HUDEP-2 (cell line): ENCODE measurements at regions not wholly inside any gene's neighbourhood (a gene's known extent, or its start where the extent isn't known, plus 50 kb on each side); places are given as distances from the start of the nearest gene placed in this dataset.
"Not testable (repeated sequence)": the region's sequence is repeated elsewhere in the genome, so short reads cannot be mapped to it uniquely, and the experiment has no call there.

Experiments used
- DNase-seq, 76 experiments: peaks; one replicate each; lab custom pipeline; 2025; ENCODE audit not compliant: unreplicated experiment in 76 of 76; lab: John Stamatoyannopoulos, UW

DNA sequence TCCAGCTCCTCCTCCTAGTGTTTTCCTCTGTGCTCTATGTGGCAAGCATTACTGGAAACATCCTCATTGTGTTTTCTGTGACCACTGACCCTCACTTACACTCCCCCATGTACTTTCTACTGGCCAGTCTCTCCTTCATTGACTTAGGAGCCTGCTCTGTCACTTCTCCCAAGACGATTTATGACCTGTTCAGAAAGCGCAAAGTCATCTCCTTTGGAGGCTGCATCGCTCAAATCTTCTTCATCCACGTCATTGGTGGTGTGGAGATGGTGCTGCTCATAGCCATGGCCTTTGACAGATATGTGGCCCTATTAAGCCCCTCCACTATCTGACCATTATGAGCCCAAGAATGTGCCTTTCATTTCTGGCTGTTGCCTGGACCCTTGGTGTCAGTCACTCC, 64.0 kb downstream of the OR4F15 start:
- not testable (repeated sequence) for DNase-seq

DNA sequence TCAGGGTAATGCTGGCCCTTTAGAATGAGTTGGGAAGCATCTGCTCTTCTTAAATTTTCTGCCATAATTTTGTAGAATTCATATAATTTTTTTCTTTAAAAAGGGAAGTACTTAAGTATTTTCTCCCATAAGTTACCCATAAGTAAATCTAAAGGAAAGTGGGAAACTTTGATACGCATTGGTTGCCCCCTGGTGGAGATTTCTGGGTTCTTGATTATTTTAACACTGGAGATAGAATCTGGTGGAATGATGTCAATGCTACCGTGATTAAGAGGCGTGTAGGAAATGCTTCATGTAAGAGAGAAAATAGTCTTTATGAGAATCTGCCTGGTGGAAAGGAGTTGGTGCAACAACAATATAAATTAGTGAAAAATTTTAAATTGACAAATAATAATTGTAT, 65.6 kb downstream of the OR4F15 start:
- DNase-seq = peak in 1 of 76 experiments; percentile 8

DNA sequence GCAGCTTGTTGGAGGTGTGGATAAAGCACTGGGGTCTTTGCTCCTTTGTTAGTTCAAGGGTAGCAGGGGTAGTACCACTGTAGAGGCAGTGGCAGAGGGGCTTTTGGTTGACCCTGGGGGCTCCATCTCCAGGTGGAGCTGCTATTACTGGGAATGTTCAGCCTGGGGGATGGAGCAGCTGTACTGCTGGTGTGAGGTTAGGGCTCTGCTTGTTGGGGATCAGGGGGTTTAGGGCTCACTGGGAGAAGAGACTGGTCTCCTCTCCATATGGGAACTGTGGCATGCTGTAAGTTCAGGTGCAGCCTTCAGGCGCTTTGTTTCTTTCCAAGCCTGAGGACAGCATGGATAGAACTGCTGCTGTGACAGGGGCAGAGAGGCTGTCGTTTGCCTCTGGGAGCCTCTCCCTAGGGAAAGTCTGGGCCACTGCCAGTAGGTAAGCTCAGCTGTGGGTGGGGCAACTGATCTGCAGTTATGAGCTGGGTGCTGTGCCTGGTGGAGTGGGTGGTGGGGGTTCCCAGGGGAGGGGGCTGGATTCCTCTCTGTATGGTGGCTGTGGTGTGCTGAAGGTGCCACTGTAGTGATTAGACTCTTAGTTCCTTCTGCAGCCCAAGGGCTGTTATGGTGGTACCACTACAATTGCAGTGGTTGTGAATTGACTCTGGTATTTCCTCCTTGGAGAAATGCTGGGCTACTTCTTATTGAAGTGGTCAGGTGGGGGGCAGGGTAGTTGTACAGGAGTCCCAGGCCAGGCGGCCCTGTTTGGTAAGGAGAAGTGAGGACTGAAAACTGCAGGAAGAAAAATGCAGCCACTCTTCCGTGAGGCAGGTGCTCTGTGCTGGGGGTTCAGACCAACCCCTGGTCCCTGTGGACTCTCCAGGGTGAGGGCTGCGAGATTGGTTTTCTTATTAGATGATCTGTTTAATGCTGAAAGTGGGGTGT, 100.6 kb downstream of the OR4F15 start:
- DNase-seq = not testable (repeated sequence)

DNA sequence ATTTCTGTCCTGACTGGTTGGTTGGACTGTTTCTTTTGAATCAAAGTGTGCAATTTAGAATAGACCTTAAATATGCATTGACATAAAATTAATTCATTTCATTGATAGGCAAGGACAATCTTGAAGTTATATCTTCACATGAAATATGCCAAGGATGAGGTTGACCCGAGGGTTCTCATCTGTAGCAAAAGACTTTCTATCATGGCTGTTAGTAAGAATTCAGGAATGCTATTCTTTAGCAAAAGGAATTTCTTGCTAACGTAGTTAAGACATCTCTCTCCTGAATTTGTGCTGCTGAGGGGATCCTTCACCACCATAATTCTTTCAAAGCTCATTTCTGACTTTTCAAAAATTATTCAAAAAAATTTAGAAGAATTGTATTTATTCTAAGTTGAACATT, 112.6 kb downstream of the OR4F15 start:
- DNase-seq = not testable (repeated sequence)

DNA sequence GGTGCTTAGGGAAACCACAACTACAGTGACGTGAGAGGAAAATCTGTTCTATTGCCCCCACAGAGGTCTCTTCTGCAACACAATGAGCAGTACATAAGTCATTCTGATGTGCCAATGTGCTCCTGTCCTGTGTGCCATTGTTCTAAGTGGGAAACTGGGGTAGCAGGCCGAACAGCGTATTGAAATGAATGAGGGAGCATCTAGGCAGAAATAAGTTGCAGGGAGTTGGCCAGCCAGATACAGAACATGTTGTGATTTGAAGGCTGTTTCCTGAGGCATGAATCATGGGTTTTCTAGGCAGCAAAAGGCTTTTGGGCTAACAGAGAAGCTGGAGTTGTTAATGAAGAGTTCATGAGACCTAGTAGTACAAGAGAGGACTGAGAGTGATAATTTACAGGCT, 122.5 kb downstream of the OR4F15 start:
- DNase-seq = not testable (repeated sequence)

DNA sequence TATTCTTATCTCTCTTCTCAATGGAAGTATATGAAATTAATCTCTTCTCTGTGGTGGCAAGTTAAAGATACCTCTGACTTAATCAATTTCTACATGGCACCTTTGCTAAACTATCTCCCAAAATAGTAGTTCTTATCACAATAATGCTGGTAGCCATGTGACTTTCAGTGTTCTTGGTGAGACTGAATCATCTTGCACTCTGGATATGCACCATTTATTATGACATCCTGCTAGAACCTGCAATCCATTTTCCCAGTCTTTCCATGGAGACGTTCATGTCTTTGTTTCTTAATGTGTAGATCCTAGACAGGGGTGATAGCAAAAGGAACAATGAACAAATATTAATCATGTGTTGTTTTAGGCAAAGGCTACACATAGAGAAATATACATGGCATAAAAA, 125.4 kb downstream of the OR4F15 start:
- not testable (repeated sequence) for DNase-seq

DNA sequence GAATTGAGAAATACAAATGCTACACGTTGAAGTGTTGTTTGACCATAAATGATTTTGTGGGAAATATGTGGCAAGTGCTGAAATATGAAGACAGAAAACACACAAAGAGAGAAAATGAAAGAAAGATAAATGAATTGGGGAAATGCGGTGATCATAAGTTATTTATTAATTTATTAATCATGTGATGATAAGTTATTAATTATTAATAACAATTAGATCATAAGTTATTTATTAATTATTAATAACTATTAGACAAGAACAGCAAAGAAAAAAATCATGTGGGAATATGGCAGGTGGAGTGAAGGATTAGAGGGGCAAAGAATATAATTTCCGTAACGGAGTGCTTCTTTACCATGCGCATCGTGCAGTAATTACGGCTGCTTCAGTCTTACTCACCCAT, 126.6 kb downstream of the OR4F15 start:
- not testable (repeated sequence) for DNase-seq

DNA sequence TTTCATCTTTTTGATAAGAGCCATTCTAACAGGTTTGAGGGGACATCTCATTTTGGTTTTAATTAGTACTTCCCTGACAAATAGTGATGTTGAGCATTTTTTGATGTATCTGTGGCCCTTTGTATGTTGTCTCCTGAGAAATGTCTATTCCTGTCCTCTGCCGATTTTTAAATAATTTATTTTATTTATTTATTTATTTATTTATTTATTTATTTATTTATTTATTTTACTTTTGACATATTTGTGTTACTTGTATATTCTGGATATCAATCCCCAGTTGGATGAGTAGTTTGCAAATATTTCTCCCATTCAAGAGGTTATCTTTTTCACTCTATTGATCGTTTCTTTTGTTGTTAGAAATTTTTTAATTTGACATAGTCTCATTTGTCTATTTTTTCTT, 133.9 kb downstream of the OR4F15 start:
- DNase-seq = not testable (repeated sequence)

DNA sequence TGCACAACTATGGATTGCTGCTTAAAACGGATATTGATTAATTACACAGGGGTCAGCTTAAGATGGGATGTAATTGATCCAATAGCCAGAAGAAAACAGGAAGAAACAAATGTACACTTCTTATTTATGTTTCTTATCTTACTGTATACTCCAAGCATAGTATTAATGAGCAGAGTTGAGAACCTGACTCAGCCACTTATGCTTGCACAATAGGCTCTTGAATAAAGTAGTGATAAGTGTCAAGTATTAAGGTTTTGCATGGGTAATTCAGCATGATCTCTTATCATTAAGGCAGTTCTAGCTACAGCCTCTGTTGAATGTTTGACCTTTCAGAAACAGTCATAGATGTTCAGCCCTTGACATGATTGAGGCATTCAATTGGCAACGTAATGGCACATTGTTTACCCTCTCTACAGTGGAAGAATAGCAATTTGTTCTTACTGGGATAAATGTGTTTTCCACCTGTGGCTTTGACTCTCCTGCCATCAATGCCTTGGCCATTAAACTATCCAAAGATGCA, 136.5 kb downstream of the OR4F15 start:
- DNase-seq = not testable (repeated sequence)

DNA sequence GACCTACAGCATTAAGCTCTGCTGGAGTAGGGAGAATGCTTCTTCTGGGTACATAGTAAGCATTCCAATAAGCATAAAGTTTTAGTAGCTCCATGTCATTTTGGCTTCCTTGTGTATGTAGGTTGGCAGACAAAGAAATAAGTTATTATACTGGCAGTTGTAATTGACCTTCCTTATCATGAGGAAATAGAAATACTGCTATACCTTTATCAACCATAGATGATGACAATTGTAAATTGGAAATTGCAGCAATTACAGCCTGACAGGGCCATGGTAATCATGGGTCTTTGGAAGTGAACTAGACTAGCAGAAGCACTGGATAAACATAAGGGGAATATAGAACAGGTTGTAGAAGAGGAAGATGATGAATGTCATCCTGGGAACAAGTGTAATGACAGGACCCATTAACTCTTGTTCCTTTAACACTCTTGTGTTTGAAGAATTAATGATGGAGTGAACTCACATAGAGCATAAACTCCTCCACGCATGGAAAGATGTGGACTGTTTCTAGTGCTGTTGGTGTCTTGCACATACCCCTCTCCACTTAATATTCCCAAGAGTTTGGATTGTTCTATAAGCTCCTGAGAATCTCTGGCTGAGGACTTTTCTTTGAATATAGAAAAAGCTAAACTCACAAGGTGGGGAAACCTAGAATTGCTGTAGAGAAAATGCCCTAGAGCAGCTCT, 137.5 kb downstream of the OR4F15 start:
- not testable (repeated sequence) for DNase-seq

DNA sequence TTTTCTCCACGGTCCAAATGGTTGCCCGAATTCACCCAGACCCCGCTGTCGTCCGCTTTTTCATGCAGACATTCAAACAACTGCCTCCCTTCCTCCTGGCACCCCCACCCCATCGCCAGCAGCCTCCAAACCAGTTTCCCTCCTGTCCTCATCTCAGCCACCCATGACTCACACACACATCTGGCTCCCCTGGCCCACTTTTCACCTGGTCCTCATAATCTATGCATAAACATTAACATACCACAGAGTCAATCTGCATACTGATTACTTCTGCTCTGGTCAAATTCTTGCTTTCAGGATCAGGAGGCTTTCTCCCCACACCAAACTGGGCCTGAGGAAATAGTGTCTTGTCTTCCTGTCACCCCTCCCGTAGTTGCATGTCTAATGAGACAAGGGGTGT, 142.0 kb downstream of the OR4F15 start:
- not testable (repeated sequence) for DNase-seq

DNA sequence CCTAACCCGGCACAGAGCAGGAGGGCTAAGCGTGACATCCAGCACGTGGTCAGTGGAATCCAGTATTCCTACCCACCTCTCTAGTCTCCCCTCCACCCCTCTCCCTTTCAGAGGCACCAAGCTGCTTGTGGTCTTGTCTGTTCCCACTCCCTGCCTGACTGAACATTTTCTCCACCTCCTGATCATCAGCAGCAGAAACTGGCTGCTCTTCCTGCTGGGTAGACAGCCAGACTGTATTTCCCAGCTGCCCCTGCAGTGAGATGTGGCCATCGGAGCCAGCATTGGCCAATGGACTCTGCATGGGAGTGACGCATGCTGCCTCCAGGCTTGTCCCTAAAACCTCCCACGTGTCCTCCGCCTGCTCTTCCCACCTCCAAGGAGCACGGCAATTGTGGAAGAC, 143.8 kb downstream of the OR4F15 start:
- DNase-seq = not testable (repeated sequence)

DNA sequence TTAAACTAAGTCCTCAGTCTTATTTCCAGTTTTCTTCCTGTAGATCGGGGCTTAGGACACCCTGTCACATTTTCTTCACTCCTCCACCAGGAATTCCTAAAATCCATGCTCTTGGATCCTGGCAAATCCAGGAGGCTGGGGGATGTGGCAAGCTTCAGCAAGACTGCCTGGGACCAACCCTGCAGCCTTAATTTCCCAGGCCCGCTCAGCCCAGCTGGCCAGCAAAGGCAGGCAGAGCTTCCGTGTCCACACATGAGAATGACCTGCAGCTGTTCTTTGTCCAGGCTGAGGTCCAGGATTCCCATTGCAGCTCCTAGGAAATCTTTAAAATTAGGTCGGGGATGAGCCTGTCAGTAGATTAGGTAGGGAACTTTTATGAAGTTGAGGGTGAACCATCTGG, 146.7 kb downstream of the OR4F15 start:
- DNase-seq = not testable (repeated sequence)

DNA sequence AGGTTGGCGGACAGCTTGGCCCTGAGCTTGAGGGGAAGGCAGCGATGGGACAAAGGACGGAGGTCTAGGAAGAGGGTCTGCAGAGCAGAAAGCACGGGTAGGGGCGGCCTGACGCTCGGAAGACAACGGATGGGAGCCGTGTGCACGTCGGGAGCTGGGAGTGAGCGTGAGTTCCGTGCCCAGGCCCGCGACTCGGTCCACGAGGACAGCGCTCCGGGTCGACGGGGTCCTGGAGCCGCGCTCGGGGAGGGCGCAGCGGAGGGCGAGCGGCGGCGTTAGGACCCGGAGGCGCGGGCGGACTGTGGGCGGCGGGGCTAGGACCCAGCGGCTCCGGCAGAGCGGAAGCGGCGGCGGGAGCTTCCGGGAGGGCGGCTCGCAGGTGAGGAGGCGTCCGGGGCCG, 149.3 kb downstream of the OR4F15 start:
- DNase-seq = not testable (repeated sequence)

DNA sequence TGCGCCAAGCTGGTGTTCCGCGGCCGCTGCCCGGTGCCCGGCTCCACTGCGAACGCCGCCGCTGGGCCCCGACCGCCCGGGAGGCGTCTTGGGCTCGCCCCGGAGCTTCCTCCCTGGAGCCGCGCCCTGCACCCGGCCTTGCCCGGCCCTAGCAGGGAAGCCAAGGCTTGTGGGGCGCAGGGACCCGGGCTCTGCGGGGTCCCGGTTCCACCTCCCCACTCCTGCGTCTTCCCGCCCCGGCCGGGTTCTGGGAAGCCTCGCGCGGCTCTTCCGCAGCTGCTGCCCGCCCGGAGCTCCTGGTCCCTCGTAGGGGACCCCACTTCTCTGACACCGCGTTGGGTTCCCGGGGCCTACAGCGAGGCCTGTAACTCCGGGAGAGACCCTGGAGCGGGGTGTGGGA, 149.8 kb downstream of the OR4F15 start:
- DNase-seq = not testable (repeated sequence)

DNA sequence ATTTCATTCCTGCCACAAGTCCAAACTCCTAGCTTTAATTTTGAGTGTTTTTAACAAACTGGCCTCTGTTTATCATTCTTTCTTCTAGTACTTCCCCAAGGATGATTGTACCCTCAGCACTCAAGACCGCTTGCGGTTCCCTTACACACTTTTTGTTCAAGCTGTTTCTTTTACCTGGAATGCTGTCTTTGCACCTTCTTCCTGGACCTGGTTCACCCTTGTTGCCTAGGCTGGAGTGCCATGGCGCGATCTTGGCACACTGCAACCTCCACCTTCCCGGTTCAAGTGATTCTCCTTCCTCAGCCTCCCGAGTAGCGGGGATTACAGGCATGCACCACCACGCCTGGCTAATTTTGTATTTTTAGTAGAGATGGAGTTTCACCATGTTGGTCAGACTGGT, 151.7 kb downstream of the OR4F15 start:
- not testable (repeated sequence) for DNase-seq

DNA sequence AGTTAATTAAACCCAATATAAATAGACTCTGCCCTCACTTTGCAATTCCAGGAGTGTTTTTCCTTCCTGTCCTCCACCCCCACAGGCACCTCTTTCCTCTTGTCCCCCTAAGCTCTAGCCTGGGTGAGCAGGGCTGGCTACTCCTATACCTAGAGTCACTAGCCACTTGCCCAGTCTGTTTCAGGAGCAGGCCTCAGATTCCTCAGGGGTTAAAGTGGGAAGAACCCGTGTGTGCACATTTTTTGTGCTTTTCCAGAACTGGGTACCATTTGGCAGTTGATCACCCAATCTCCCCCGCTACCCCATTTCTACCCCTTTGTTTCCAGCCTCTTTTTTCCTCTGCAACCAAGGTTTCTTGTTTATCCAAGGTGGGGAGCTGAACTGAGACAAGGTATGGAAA, 153.4 kb downstream of the OR4F15 start:
- not testable (repeated sequence) for DNase-seq

DNA sequence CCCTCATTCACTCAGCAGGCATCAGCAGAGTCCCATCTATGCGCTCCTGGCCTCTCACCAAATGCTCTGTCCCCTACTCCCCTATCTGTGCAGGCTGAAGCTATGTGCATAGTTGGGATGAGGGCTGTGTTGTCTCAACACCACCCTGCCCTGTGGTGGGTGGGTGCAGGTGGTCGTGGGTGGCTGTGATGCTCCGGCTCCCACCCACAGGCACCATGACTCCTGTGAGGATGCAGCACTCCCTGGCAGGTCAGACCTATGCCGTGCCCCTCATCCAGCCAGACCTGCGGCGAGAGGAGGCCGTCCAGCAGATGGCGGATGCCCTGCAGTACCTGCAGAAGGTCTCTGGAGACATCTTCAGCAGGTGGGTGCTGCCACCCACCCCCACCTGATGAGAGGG, 153.9 kb downstream of the OR4F15 start:
- not testable (repeated sequence) for DNase-seq

DNA sequence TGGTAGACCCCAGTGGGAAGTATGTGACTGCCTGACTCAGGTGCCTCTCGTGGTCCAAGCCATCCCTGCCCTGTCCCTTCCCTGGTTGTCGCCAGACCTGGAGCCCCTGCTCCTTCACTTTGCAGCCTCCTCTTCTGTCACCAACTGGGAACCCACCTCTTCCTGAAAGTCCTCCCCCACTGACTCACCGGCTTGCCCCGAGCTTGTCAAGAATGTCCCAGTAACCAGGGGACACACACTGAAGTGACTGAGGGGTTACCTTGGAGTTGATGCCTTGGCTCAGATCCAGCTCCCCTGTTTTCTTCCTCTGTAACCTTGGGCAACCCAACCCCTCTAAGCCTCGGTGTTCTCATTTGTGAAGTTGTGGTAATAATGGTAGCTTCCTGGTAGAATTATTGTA, 155.4 kb downstream of the OR4F15 start:
- not testable (repeated sequence) for DNase-seq

DNA sequence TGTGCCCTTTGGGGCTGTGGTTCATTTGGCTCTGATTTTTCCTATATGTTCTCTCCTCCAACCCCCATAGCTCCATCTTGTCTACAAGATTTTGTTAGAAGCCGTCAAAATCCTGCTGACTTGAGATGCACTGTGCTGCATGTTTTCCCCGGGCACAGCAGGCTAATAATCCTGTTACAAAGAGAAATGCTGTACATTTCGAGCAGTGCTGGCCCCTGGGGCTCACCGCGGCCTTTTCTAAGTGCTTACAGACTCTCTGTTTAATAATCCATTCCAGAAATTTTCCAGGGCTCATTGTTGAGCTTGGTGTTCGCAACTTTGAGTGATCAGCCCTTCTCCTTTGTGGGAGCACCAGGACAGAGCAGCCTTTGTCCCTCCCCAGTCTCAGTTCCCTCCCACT, 158.6 kb downstream of the OR4F15 start:
- DNase-seq = not testable (repeated sequence)

DNA sequence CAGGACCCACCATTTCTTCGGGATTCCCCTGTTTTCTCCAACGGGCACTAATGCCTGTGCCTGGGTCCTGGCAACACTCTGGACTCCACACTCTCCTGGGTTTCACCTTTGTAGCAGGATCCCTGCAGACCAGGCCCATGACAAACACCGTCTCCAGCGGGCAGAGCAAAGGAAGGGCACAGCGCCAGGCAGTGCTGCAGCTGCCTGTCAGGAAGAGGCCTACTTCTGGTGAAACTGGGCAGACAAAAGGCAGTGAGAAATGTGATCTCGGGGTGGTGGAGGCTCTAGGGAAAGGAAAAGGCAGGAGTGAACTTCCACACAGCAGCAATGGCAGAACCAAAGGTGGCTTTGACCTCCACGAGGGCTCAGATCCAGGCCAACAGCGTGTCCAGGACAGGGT, 165.3 kb downstream of the OR4F15 start:
- not testable (repeated sequence) for DNase-seq
